H1 (cell line): ENCODE measurements at regions not wholly inside any gene's neighbourhood (a gene's known extent, or its start where the extent isn't known, plus 50 kb on each side); places are given as distances from the start of the nearest gene placed in this dataset.

Experiments
- CBX5 ChIP-seq: fragments of 300-800, 300-1000 bp; sonication (generic); IDR thresholded peaks from 2 replicates; pipeline ENCODE4 v1.7.1; 2016; ENCODE audit warnings: antibody characterized with exemption, low read length, low read depth

DNA sequence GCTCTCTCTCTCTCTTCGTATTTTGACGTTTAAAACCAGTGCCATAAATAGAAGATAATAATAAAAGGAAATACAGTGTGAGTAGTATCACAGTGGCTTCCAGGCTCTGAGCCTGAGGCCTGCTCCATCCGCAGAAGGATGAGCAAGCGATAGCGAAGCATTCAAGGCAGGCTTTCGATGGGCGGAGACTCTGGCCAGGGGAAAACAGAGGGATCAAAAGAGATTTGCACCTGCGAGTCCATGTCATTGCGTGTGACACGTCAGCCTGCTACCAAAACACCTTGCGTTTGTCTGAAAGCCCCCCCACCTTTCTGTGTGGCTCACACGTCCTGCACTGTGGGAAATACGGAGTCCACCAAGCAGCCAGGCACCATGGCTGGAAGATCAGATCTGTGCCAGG, 377.3 kb upstream of the SULF2 start (continued):
- TF ChIP-seq CBX5: no peak
